ENCODE measurements at regions not wholly inside any gene's neighbourhood (a gene's known extent, or its start where the extent isn't known, plus 50 kb on each side); places are given as distances from the start of the nearest gene placed in this dataset.

DNA sequence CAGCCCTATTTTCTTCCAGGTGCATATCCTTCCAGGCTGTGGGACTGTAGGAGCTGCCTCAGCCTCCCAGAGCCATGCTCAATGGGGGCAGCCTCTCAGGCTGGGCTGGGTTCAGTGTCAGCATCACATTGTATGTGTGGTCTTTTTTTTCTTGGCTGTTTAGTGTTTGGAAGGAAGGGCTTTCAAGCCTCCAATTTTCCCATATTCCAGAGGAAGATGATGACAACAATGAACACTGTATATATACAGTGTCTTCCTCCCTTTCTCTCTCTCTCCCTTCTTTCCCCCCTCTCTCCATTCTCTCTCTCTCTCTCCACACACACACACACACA lies 326.4 kb downstream of the DYSF start:
- TF ChIP-seq, protein P1, sequence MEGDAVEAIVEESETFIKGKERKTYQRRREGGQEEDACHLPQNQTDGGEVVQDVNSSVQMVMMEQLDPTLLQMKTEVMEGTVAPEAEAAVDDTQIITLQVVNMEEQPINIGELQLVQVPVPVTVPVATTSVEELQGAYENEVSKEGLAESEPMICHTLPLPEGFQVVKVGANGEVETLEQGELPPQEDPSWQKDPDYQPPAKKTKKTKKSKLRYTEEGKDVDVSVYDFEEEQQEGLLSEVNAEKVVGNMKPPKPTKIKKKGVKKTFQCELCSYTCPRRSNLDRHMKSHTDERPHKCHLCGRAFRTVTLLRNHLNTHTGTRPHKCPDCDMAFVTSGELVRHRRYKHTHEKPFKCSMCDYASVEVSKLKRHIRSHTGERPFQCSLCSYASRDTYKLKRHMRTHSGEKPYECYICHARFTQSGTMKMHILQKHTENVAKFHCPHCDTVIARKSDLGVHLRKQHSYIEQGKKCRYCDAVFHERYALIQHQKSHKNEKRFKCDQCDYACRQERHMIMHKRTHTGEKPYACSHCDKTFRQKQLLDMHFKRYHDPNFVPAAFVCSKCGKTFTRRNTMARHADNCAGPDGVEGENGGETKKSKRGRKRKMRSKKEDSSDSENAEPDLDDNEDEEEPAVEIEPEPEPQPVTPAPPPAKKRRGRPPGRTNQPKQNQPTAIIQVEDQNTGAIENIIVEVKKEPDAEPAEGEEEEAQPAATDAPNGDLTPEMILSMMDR (IDR thresholded peaks at IDR 0.05; ENCODE audit: insufficient read depth, low read length): no peak
- TF ChIP-seq POLR2AphosphoS5 (IDR thresholded peaks at IDR 0.05; ENCODE audit: low read depth) (no peak), GABPA (IDR thresholded peaks at IDR 0.05; ENCODE audit: low read depth) (no peak), SPI1 (IDR thresholded peaks at IDR 0.05; ENCODE audit: borderline replicate concordance, low read depth) (no peak)

Data from HL-60 (cell line).